DOHH2 (cell line): ENCODE measurements at regions not wholly inside any gene's neighbourhood (a gene's known extent, or its start where the extent isn't known, plus 50 kb on each side); places are given as distances from the start of the nearest gene placed in this dataset.

Experiments
- H3F3A ChIP-seq: fragments of 200-600 bp; sonication (generic), shearing (Covaris generic); 2 replicates; pipeline ENCODE4 v1.6.0; 2016; ENCODE audit warnings: antibody characterized with exemption, mild to moderate bottlenecking; ENCODE audit not compliant: control insufficient read depth, insufficient read depth
- H3K27ac ChIP-seq: fragments of 200-600 bp; sonication (generic); 2 replicates; pipeline ENCODE4 v1.5.1; 2014; ENCODE audit warnings: low read depth, mild to moderate bottlenecking, low read length, moderate library complexity
- H3K27me3 ChIP-seq: fragments of 200-600 bp; sonication (generic); 2 replicates; pipeline ENCODE4 v1.6.1; 2014; ENCODE audit warnings: mild to moderate bottlenecking, low read length, mixed read lengths; ENCODE audit not compliant: control insufficient read depth
- H3K36me3 ChIP-seq: fragments of 200-600 bp; sonication (generic); 2 replicates; pipeline ENCODE4 v1.6.1; 2014; ENCODE audit warnings: mild to moderate bottlenecking, low read length, moderate library complexity, mixed read lengths; ENCODE audit not compliant: control insufficient read depth
- H3K4me1 ChIP-seq: fragments of 200-600 bp; sonication (generic); 2 replicates; pipeline ENCODE4 v1.6.1; 2014; ENCODE audit warnings: mild to moderate bottlenecking, low read length, mixed read lengths; ENCODE audit not compliant: control insufficient read depth
- H3K4me2 ChIP-seq: fragments of 200-600 bp; sonication (generic); 2 replicates; pipeline ENCODE4 v1.6.0; 2014; ENCODE audit warnings: mild to moderate bottlenecking, low read length, moderate library complexity
- H3K4me3 ChIP-seq: fragments of 200-600 bp; sonication (generic); 2 replicates; pipeline ENCODE4 v1.5.1; 2014; ENCODE audit warnings: mild to moderate bottlenecking, low read length, mixed read lengths
- H3K79me2 ChIP-seq: fragments of 200-600 bp; sonication (generic); 2 replicates; pipeline ENCODE4 v1.6.1; 2014; ENCODE audit warnings: mild to moderate bottlenecking, low read length, mixed read lengths; ENCODE audit not compliant: control insufficient read depth
- H3K9me2 ChIP-seq: fragments of 200-600 bp; sonication (generic); replicated peaks from 2 replicates; pipeline ENCODE4 v1.6.1; 2014; ENCODE audit warnings: mild to moderate bottlenecking, low read length, mixed read lengths; ENCODE audit not compliant: control insufficient read depth
- H3K9me3 ChIP-seq: fragments of 200-600 bp; sonication (generic); 2 replicates; pipeline ENCODE4 v1.6.1; 2014; ENCODE audit warnings: antibody characterized with exemption, low read length, mixed read lengths; ENCODE audit not compliant: control insufficient read depth, insufficient read depth
- H4K20me1 ChIP-seq: fragments of 200-600 bp; sonication (generic); 2 replicates; pipeline ENCODE4 v1.6.0; 2014; ENCODE audit warnings: low read depth, mild to moderate bottlenecking, antibody characterized with exemption, low read length, moderate library complexity; ENCODE audit not compliant: control insufficient read depth, insufficient read depth
- CTCF ChIP-seq: fragments of 200-600 bp; sonication (generic); IDR thresholded peaks from one replicate; pipeline ENCODE4 v1.5.1; 2014; ENCODE audit warnings: antibody characterized with exemption, mild to moderate bottlenecking, low read depth, low read length; ENCODE audit not compliant: poor library complexity, severe bottlenecking
- EZH2phosphoT487 ChIP-seq: fragments of 200-600 bp; sonication (generic); IDR thresholded peaks from 2 replicates; pipeline ENCODE4 v1.6.1; 2017; ENCODE audit warnings: borderline replicate concordance, mild to moderate bottlenecking, antibody characterized with exemption, low read length, moderate library complexity, mixed read lengths

GRCh38 chr3:99473321-99473751 is 165.1 kb upstream of the COL8A1 start:
- no peaks in the 10 kb centered on the region for H3K4me1 ChIP-seq
- no peaks in the 10 kb centered on the region for H3K36me3 ChIP-seq
- TF ChIP-seq EZH2phosphoT487 (no peak), CTCF (no peak)
- H3K4me2 ChIP-seq: no peak overlapping the region
- H3K9me2 ChIP-seq: no peaks in the 10 kb centered on the region; the same call in 1 of the 2 replicates
- H4K20me1 ChIP-seq: no peaks in the 10 kb centered on the region
- H3K27me3 ChIP-seq: no peaks in the 10 kb centered on the region
- H3K9me3 ChIP-seq: no peaks in the 10 kb centered on the region
- H3K27ac ChIP-seq: no peak overlapping the region
- H3K79me2 ChIP-seq: no peaks in the 10 kb centered on the region
- H3F3A ChIP-seq: no peaks in the 10 kb centered on the region
- no peak overlapping the region for H3K4me3 ChIP-seq

GRCh38 chr3:99472385-99472784 is 166.0 kb upstream of the COL8A1 start:
- H3K79me2 ChIP-seq: no peaks in the 10 kb centered on the region
- H3K27ac ChIP-seq: no peak overlapping the region
- no peaks in the 10 kb centered on the region for H3K36me3 ChIP-seq
- H3K9me2 ChIP-seq: no peaks in the 10 kb centered on the region; the same call in 1 of the 2 replicates
- no peaks in the 10 kb centered on the region for H3K4me1 ChIP-seq
- H3K4me2 ChIP-seq: no peak overlapping the region
- H3F3A ChIP-seq: no peaks in the 10 kb centered on the region
- no peaks in the 10 kb centered on the region for H4K20me1 ChIP-seq
- H3K4me3 ChIP-seq: no peak overlapping the region
- no peaks in the 10 kb centered on the region for H3K9me3 ChIP-seq
- TF ChIP-seq EZH2phosphoT487 (no peak), CTCF (no peak)
- no peaks in the 10 kb centered on the region for H3K27me3 ChIP-seq

GRCh38 chr3:99471353-99472323 is 166.8 kb upstream of the COL8A1 start:
- Histone ChIP-seq H3K79me2 (no peaks in the 10 kb centered on the region), H4K20me1 (no peaks in the 10 kb centered on the region), H3K27me3 (no peaks in the 10 kb centered on the region), H3K4me3 (no peak overlapping the region), H3K27ac (no peak overlapping the region), H3F3A (no peaks in the 10 kb centered on the region), H3K4me2 (no peak overlapping the region), H3K36me3 (no peaks in the 10 kb centered on the region), H3K4me1 (no peaks in the 10 kb centered on the region), H3K9me2 (no peaks in the 10 kb centered on the region; the same call in 1 of the 2 replicates), H3K9me3 (no peaks in the 10 kb centered on the region)
- TF ChIP-seq CTCF (no peak), EZH2phosphoT487 (no peak)
